ENCODE measurements at regions not wholly inside any gene's neighbourhood (a gene's known extent, or its start where the extent isn't known, plus 50 kb on each side); places are given as distances from the start of the nearest gene placed in this dataset.

- H3K4me1 ChIP-seq = no peaks in the 10 kb centered on the region
- H3K36me3 ChIP-seq = no peaks in the 10 kb centered on the region
- intact Hi-C loops (cut with DNase I) = no loop called here
- no peak overlapping the region for H3K4me3 ChIP-seq
- no peak for DNase-seq (ENCODE audit: low spot score in 2 of 2)
- TF ChIP-seq CTCF (IDR thresholded peaks at IDR 0.05) = no peak
- no peaks in the 10 kb centered on the region for H3K27me3 ChIP-seq
- no peaks in the 10 kb centered on the region for H3K9me3 ChIP-seq
- no peak overlapping the region for H3K27ac ChIP-seq
These were observed 165.2 kb downstream of the URI1 start for GRCh38 chr19:30107251-30107650.

GRCh38 chr19:30109565-30109964 lies 167.5 kb downstream of the URI1 start:
- H3K4me3 ChIP-seq = no peak overlapping the region
- no peak for DNase-seq (ENCODE audit: low spot score in 2 of 2)
- intact Hi-C loops (cut with DNase I) = no loop called here
- no peaks in the 10 kb centered on the region for H3K9me3 ChIP-seq
- H3K27ac ChIP-seq = no peak overlapping the region
- no peaks in the 10 kb centered on the region for H3K27me3 ChIP-seq
- H3K4me1 ChIP-seq = no peaks in the 10 kb centered on the region
- no peaks in the 10 kb centered on the region for H3K36me3 ChIP-seq
- TF ChIP-seq CTCF (IDR thresholded peaks at IDR 0.05) = no peak

GRCh38 chr19:30111021-30111855 lies 169.2 kb downstream of the URI1 start:
- Histone ChIP-seq H3K9me3 (no peaks in the 10 kb centered on the region), H3K27ac (no peak overlapping the region), H3K27me3 (no peaks in the 10 kb centered on the region), H3K36me3 (no peaks in the 10 kb centered on the region), H3K4me3 (no peak overlapping the region), H3K4me1 (no peaks in the 10 kb centered on the region)
- intact Hi-C loops (cut with DNase I) = no loop called here
- no peak for DNase-seq (ENCODE audit: low spot score in 2 of 2)
- TF ChIP-seq CTCF (IDR thresholded peaks at IDR 0.05) = no peak

GRCh38 chr19:30112171-30112570 lies 170.1 kb downstream of the URI1 start:
- DNase-seq (ENCODE audit: low spot score in 2 of 2) = no peak
- H3K9me3 ChIP-seq = no peaks in the 10 kb centered on the region
- intact Hi-C loops (cut with DNase I) = no loop called here
- no peak overlapping the region for H3K4me3 ChIP-seq
- no peaks in the 10 kb centered on the region for H3K27me3 ChIP-seq
- H3K27ac ChIP-seq = no peak overlapping the region
- no peak for TF ChIP-seq CTCF (IDR thresholded peaks at IDR 0.05)
- no peaks in the 10 kb centered on the region for H3K36me3 ChIP-seq
- no peaks in the 10 kb centered on the region for H3K4me1 ChIP-seq

GRCh38 chr19:30112666-30113065 lies 170.6 kb downstream of the URI1 start:
- H3K9me3 ChIP-seq = no peaks in the 10 kb centered on the region
- H3K27ac ChIP-seq = no peak overlapping the region
- intact Hi-C loops (cut with DNase I) = no loop called here
- no peak for TF ChIP-seq CTCF (IDR thresholded peaks at IDR 0.05)
- no peak overlapping the region for H3K4me3 ChIP-seq
- no peaks in the 10 kb centered on the region for H3K36me3 ChIP-seq
- DNase-seq (ENCODE audit: low spot score in 2 of 2) = no peak
- no peaks in the 10 kb centered on the region for H3K27me3 ChIP-seq
- H3K4me1 ChIP-seq = no peaks in the 10 kb centered on the region
